ENCODE measurements at regions not wholly inside any gene's neighbourhood (a gene's known extent, or its start where the extent isn't known, plus 50 kb on each side); places are given as distances from the start of the nearest gene placed in this dataset.
A peak's percentile ranks its signal among the peaks of the same experiment; 100 is the strongest.

DNA sequence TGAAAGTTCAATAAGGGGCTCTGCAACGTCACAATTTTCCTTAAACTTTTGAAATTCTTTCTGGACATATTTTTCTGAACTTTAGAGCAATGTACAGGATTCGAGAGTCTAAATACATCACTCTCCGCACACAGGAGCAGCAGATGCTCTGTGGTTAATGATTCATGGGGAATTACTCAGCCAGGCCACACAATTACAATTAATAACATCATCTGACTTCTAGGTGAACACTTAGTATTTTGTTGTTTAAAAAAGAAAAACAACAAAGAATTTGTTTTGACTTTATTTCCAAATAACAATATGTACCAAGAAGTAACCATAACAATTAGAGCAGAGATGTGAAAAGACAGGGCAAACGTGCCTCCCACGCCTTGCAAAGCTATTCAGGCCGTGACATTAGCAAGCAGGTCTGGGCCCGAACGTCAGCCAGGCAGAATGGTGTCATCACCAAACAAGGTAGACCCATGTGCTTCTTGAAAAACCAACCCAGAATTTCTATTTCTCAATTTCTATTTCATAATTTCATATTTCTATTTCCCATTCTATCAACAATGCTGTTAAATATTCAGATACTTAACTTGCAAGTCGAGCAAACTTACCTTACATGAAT, 236.3 kb downstream of the COL4A1 start:
- no peaks in the 10 kb centered on the region for H3K36me3 ChIP-seq (ENCODE audit: low read depth)
- peak overlapping the region; percentile 43 for H3K27ac ChIP-seq (ENCODE audit: poor library complexity, severe bottlenecking)
- ATAC-seq (ENCODE audit: low read depth) (peak; percentile 99), DNase-seq (ENCODE audit: low spot score) (no peak)
- TF ChIP-seq, protein P1, sequence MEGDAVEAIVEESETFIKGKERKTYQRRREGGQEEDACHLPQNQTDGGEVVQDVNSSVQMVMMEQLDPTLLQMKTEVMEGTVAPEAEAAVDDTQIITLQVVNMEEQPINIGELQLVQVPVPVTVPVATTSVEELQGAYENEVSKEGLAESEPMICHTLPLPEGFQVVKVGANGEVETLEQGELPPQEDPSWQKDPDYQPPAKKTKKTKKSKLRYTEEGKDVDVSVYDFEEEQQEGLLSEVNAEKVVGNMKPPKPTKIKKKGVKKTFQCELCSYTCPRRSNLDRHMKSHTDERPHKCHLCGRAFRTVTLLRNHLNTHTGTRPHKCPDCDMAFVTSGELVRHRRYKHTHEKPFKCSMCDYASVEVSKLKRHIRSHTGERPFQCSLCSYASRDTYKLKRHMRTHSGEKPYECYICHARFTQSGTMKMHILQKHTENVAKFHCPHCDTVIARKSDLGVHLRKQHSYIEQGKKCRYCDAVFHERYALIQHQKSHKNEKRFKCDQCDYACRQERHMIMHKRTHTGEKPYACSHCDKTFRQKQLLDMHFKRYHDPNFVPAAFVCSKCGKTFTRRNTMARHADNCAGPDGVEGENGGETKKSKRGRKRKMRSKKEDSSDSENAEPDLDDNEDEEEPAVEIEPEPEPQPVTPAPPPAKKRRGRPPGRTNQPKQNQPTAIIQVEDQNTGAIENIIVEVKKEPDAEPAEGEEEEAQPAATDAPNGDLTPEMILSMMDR (IDR thresholded peaks at IDR 0.05; ENCODE audit: poor library complexity, severe bottlenecking) = no peak
- H3K4me1 ChIP-seq (ENCODE audit: insufficient read depth, poor library complexity, severe bottlenecking) = peaks cover 23% of the 10 kb centered on the region
- H3K9me3 ChIP-seq (ENCODE audit: severe bottlenecking) = no peaks in the 10 kb centered on the region
- H3K4me3 ChIP-seq (ENCODE audit: severe bottlenecking) = no peak overlapping the region
- no peaks in the 10 kb centered on the region for H3K27me3 ChIP-seq (ENCODE audit: insufficient read depth, poor library complexity, severe bottlenecking)

DNA sequence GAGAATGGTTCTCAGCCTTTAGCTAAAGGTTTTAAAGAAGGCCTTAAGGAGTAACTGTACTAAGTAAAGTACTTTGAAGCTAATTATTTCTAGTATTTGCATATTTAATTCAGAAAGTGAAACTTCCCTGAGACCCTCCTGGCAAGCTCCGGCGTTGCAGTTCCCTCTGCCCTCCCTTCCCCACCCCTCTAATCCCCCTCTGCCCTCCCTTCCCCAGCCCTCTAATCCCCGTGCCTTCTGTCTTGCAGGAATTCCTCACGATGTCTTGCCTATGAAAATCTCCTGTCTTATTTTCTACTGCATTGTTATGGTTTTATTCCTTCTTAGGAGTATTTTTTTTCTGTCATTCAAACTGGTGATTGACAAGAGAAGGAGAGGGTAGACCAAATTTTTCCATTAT, 236.9 kb downstream of the COL4A1 start:
- DNase-seq (ENCODE audit: low spot score) = no peak
- Histone ChIP-seq H3K36me3 (ENCODE audit: low read depth) (no peaks in the 10 kb centered on the region), H3K27ac (ENCODE audit: poor library complexity, severe bottlenecking) (peak overlapping the region; percentile 43), H3K9me3 (ENCODE audit: severe bottlenecking) (no peaks in the 10 kb centered on the region), H3K4me3 (ENCODE audit: severe bottlenecking) (no peak overlapping the region), H3K27me3 (ENCODE audit: insufficient read depth, poor library complexity, severe bottlenecking) (no peaks in the 10 kb centered on the region), H3K4me1 (ENCODE audit: insufficient read depth, poor library complexity, severe bottlenecking) (peaks cover 23% of the 10 kb centered on the region)
- no peak for ATAC-seq (ENCODE audit: low read depth)
- TF ChIP-seq, protein P1 (IDR thresholded peaks at IDR 0.05; ENCODE audit: poor library complexity, severe bottlenecking) = no peak

DNA sequence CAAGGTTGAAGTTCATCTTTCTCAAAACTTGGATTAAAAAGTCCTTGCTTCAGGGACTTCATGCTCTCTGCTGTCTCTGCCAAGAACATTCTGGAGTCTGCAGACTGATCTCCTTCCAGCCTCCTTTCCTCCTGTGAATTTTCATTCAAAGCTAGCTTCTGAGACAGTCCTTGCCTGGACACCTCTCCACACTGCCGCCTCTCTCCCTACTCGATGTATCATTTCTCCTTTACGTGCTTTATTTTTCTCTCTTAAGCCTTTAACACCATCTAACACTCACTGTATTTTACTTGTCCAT, 238.8 kb downstream of the COL4A1 start:
- Histone ChIP-seq H3K27me3 (ENCODE audit: insufficient read depth, poor library complexity, severe bottlenecking) (no peaks in the 10 kb centered on the region), H3K36me3 (ENCODE audit: low read depth) (no peaks in the 10 kb centered on the region), H3K27ac (ENCODE audit: poor library complexity, severe bottlenecking) (no peak overlapping the region), H3K4me1 (ENCODE audit: insufficient read depth, poor library complexity, severe bottlenecking) (peaks cover 23% of the 10 kb centered on the region), H3K4me3 (ENCODE audit: severe bottlenecking) (no peak overlapping the region), H3K9me3 (ENCODE audit: severe bottlenecking) (no peaks in the 10 kb centered on the region)
- no peak for DNase-seq (ENCODE audit: low spot score)
- no peak for ATAC-seq (ENCODE audit: low read depth)
- TF ChIP-seq, protein P1 (IDR thresholded peaks at IDR 0.05; ENCODE audit: poor library complexity, severe bottlenecking) = no peak

GRCh38 chr13:110067355-110068175, 239.4 kb downstream of the COL4A1 start:
- no peak for DNase-seq (ENCODE audit: low spot score)
- Histone ChIP-seq H3K27ac (ENCODE audit: poor library complexity, severe bottlenecking) (no peak overlapping the region), H3K36me3 (ENCODE audit: low read depth) (no peaks in the 10 kb centered on the region), H3K9me3 (ENCODE audit: severe bottlenecking) (no peaks in the 10 kb centered on the region), H3K4me3 (ENCODE audit: severe bottlenecking) (no peak overlapping the region), H3K4me1 (ENCODE audit: insufficient read depth, poor library complexity, severe bottlenecking) (peaks cover 23% of the 10 kb centered on the region), H3K27me3 (ENCODE audit: insufficient read depth, poor library complexity, severe bottlenecking) (no peaks in the 10 kb centered on the region)
- no peak for ATAC-seq (ENCODE audit: low read depth)
- TF ChIP-seq, protein P1 (IDR thresholded peaks at IDR 0.05; ENCODE audit: poor library complexity, severe bottlenecking) = no peak

DNA sequence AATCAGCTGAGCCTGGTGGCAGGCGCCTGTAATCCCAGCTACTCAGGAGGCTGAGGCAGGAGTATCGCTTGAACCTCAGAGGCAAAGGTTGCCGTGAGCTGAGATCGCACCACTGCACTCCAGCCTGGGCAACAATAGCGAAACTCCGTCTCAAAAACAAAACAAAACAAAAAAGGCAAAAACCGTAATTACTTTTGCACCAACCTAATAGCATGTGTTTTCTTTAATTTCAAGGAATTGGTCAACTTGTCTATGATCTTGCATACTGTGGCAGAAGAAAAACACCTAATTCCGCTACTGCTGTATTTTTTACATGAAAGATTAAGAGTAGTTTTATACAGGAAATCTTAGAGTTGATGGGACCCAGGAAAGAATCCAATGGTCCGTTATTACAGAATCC, 241.2 kb downstream of the COL4A1 start:
- DNase-seq (ENCODE audit: low spot score) (no peak), ATAC-seq (ENCODE audit: low read depth) (no peak)

More for the DNA sequence above, 241.2 kb downstream of the COL4A1 start:
- Histone ChIP-seq H3K27ac (ENCODE audit: poor library complexity, severe bottlenecking) (no peak overlapping the region), H3K36me3 (ENCODE audit: low read depth) (no peaks in the 10 kb centered on the region), H3K9me3 (ENCODE audit: severe bottlenecking) (no peaks in the 10 kb centered on the region), H3K4me1 (ENCODE audit: insufficient read depth, poor library complexity, severe bottlenecking) (peaks cover 19% of the 10 kb centered on the region), H3K4me3 (ENCODE audit: severe bottlenecking) (no peak overlapping the region), H3K27me3 (ENCODE audit: insufficient read depth, poor library complexity, severe bottlenecking) (no peaks in the 10 kb centered on the region)
- TF ChIP-seq, protein P1 (IDR thresholded peaks at IDR 0.05; ENCODE audit: poor library complexity, severe bottlenecking) = no peak

Measured in RWPE2 (cell line).